ENCODE measurements at regions not wholly inside any gene's neighbourhood (a gene's known extent, or its start where the extent isn't known, plus 50 kb on each side); places are given as distances from the start of the nearest gene placed in this dataset.

DNA sequence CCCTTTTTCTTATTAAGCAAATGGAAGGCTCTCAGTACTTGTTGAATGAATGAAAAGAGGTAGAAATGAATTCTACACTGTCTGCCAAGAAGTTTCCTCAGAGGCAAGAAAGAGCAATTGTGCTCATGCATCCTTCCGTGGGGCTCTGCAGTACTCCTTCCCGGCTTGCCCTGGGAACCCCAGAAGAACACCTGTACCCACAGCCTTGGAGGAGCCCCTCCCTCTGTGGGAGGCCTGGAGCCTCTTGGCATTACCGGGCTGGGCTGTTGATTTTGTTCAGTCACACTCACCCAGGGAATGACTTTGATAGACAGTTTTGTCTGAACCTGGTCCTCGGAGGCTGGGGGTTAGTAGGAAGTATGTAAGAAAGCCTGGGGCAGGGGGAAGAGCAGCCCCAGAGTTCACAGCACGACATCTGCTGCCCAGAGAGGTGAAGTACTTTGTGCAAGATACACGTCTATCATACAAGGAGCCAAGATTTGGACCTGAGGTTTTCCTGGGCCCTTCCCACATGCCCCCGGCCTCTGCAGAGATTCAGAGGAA, 134.8 kb upstream of the GDF10 start:
- no peak for TF ChIP-seq CTCF (IDR thresholded peaks at IDR 0.05)
- no peak for TF ChIP-seq POLR2A (IDR thresholded peaks at IDR 0.05)
